HL-60 (cell line): ENCODE measurements at regions not wholly inside any gene's neighbourhood (a gene's known extent, or its start where the extent isn't known, plus 50 kb on each side); places are given as distances from the start of the nearest gene placed in this dataset.

Experiments used
- CTCF ChIP-seq: IDR thresholded peaks from one replicate; pipeline ENCODE4 v1.5.1; 2011; ENCODE audit warnings: low read length, control low read depth, inconsistent platforms; ENCODE audit not compliant: insufficient read depth
- GABPA ChIP-seq: IDR thresholded peaks from 2 replicates; pipeline ENCODE4 v1.6.1; 2012; ENCODE audit warnings: low read depth
- POLR2AphosphoS5 ChIP-seq: IDR thresholded peaks from 2 replicates; pipeline ENCODE4 v1.6.1; 2012; ENCODE audit warnings: low read depth
- REST ChIP-seq: IDR thresholded peaks from 2 replicates; pipeline ENCODE4 v1.6.1; 2012; ENCODE audit warnings: low read depth; ENCODE audit not compliant: insufficient replicate concordance
- SPI1 ChIP-seq: IDR thresholded peaks from 2 replicates; pipeline ENCODE4 v1.6.1; 2012; ENCODE audit warnings: low read depth, mild to moderate bottlenecking, borderline replicate concordance

- TF ChIP-seq CTCF (no peak), GABPA (no peak), POLR2AphosphoS5 (no peak), SPI1 (no peak), REST (no peak)
Observed at GRCh38 chr2:208793434-208793833, 386.8 kb downstream of the PTH2R start.
